Lower leg skin (tissue), 4 donors: ENCODE measurements at regions not wholly inside any gene's neighbourhood (a gene's known extent, or its start where the extent isn't known, plus 50 kb on each side); places are given as distances from the start of the nearest gene placed in this dataset.
A peak's percentile ranks its signal among the peaks of the same experiment; 100 is the strongest.

Source experiments
- DNase-seq, 2 donors: peaks; one replicate each; pipeline ENCODE4 v3.0.0-alpha.2; 2019; ENCODE audit warnings: low spot score in 2 of 2
- H3K4me3 ChIP-seq: fragments of 200-600 bp; sonication (generic); 2 replicates; pipeline ENCODE4 v1.5.1; 2017; ENCODE audit warnings: mild to moderate bottlenecking, low read depth; ENCODE audit not compliant: poor library complexity, severe bottlenecking
- CTCF ChIP-seq, 3 donors: fragments of 450-650 bp; IDR thresholded peaks; one replicate each; pipeline ENCODE4 v1.5.1; 2016; ENCODE audit warnings: antibody characterized with exemption in 3 of 3, mild to moderate bottlenecking in 3 of 3, moderate library complexity in 2 of 3
- POLR2A ChIP-seq, 2 donors: fragments of 450-650 bp; IDR thresholded peaks; one replicate each; pipeline ENCODE4 v1.6.1; 2016 to 2017; ENCODE audit warnings: antibody characterized with exemption in 2 of 2, mild to moderate bottlenecking in 1 of 2, moderate library complexity in 1 of 2
- WGBS, 2 donors: methylation state at CpG; one replicate each; pipeline ENCODE4 v1.1.5; 2018; 5-methylcytosine and 5-hydroxymethylcytosine counted together
- intact Hi-C: fragments of 100-400 bp; cut with DNase I; formaldehyde crosslinking; loops from one replicate; pipeline ENCODE4 v1.15.0; 2023; ENCODE audit warnings: low total_unique reads

GRCh38 chr6:121925024-121925423, 474.4 kb upstream of the HSF2 start:
- intact Hi-C loops: no loop called here
- WGBS, 2 donors: 60 to 74% methylated on average over 1 of the region's 1 CpG
- no peak overlapping the region for H3K4me3 ChIP-seq
- DNase-seq: no peak
- TF ChIP-seq POLR2A (IDR thresholded peaks at IDR 0.05): no peak
- TF ChIP-seq CTCF (IDR thresholded peaks at IDR 0.05): no peak

- intact Hi-C loops: no loop called here
- WGBS, 2 donors: 69 to 73% methylated on average over 3 of the region's 3 CpGs
- DNase-seq: no peak
- H3K4me3 ChIP-seq: no peak overlapping the region
- no peak for TF ChIP-seq POLR2A (IDR thresholded peaks at IDR 0.05)
- no peak for TF ChIP-seq CTCF (IDR thresholded peaks at IDR 0.05)
Observed at GRCh38 chr6:121925534-121926255, 473.8 kb upstream of the HSF2 start.

GRCh38 chr6:121929301-121929700, 470.2 kb upstream of the HSF2 start:
- intact Hi-C loops: no loop called here
- no peak for DNase-seq
- TF ChIP-seq CTCF (IDR thresholded peaks at IDR 0.05) (no peak), POLR2A (IDR thresholded peaks at IDR 0.05) (no peak)
- WGBS, 2 donors: 75 to 77% methylated on average over 1 of the region's 1 CpG
- H3K4me3 ChIP-seq: no peak overlapping the region

- TF ChIP-seq POLR2A (IDR thresholded peaks at IDR 0.05): no peak
- no peak for TF ChIP-seq CTCF (IDR thresholded peaks at IDR 0.05)
- 42 to 49% methylated on average over 13 of the region's 13 CpGs for WGBS, 2 donors
- H3K4me3 ChIP-seq: no peak overlapping the region
- peak; percentile 56 to 85 for DNase-seq
- intact Hi-C loops: no loop called here
Observed at GRCh38 chr6:121932076-121932991, 467.1 kb upstream of the HSF2 start.

- intact Hi-C loops: no loop called here
- DNase-seq: no peak
- 64 to 70% methylated on average over 2 of the region's 2 CpGs for WGBS, 2 donors
- no peak for TF ChIP-seq CTCF (IDR thresholded peaks at IDR 0.05)
- no peak for TF ChIP-seq POLR2A (IDR thresholded peaks at IDR 0.05)
- H3K4me3 ChIP-seq: no peak overlapping the region
Observed at GRCh38 chr6:121934451-121934850, 465.0 kb upstream of the HSF2 start.
